ENCODE measurements at regions not wholly inside any gene's neighbourhood (a gene's known extent, or its start where the extent isn't known, plus 50 kb on each side); places are given as distances from the start of the nearest gene placed in this dataset.

DNA sequence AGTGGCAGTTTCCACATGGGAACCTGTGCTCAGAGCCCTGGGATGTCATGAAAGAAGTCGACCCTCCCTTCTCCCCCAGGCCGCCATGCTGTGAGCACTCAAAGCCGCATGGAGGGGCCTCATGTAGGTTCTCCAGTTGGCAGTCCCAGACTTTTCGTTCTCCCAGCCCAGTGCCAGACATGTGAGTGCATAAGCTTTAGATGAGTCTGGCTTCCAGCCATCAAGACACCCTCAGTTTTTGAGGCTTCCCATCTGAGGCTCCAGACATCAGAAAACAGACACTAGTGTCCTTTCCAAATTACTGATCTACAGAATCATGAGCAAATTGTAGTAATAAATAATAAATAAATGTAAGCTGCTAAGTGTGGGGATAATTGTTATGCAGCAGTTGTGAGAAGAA, 136.5 kb upstream of the AGBL1 start:
- no peak for TF ChIP-seq CTCF (conservative IDR thresholded peaks at IDR 0.05)
- H3K27ac ChIP-seq = no peak overlapping the region

- H3K27ac ChIP-seq = no peak overlapping the region
- TF ChIP-seq CTCF (conservative IDR thresholded peaks at IDR 0.05) = no peak
Measured at GRCh38 chr15:85943791-85944190, 135.9 kb upstream of the AGBL1 start.

DNA sequence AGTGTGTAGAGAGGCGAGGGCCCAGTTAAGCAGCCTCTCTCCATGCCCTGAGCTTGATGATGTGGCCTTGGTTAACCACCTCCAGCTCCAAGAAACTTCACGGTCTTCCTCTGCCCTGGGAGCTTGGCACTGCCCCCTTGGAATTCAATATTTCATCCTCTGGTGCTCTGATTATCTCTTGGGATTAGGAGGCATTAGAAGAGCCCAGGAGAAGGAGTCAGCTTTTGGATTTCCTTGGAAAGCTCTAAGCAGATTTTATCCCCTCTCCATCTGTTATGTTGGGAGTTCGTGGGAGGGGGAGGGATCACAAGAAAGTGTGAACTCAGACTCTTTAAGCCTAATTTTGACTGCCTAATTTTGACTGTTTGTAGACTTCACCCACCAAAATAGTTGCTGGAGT, 132.7 kb upstream of the AGBL1 start:
- TF ChIP-seq CTCF (conservative IDR thresholded peaks at IDR 0.05) = no peak
- no peak overlapping the region for H3K27ac ChIP-seq

GRCh38 chr15:85947936-85948335, 131.7 kb upstream of the AGBL1 start:
- no peak overlapping the region for H3K27ac ChIP-seq

GRCh38 chr15:85950101-85950500, 129.6 kb upstream of the AGBL1 start:
- no peak for TF ChIP-seq CTCF (conservative IDR thresholded peaks at IDR 0.05)
- no peak overlapping the region for H3K27ac ChIP-seq

More at GRCh38 chr15:85947936-85948335, 131.7 kb upstream of the AGBL1 start:
- no peak for TF ChIP-seq CTCF (conservative IDR thresholded peaks at IDR 0.05)

GRCh38 chr15:85954586-85954985, 125.1 kb upstream of the AGBL1 start:
- no peak for TF ChIP-seq CTCF (conservative IDR thresholded peaks at IDR 0.05)
- no peak overlapping the region for H3K27ac ChIP-seq

- TF ChIP-seq CTCF (conservative IDR thresholded peaks at IDR 0.05) = no peak
- no peak overlapping the region for H3K27ac ChIP-seq
Measured at GRCh38 chr15:85955501-85956391, 123.9 kb upstream of the AGBL1 start.
